HG03139 (cell line): ENCODE measurements at regions not wholly inside any gene's neighbourhood (a gene's known extent, or its start where the extent isn't known, plus 50 kb on each side); places are given as distances from the start of the nearest gene placed in this dataset.

ENCODE experiments used
- ATAC-seq: cut with Tn5 transposase; IDR thresholded peaks from one replicate; pipeline ENCODE4 v1.9.1; 2021; ENCODE audit not compliant: unreplicated experiment

DNA sequence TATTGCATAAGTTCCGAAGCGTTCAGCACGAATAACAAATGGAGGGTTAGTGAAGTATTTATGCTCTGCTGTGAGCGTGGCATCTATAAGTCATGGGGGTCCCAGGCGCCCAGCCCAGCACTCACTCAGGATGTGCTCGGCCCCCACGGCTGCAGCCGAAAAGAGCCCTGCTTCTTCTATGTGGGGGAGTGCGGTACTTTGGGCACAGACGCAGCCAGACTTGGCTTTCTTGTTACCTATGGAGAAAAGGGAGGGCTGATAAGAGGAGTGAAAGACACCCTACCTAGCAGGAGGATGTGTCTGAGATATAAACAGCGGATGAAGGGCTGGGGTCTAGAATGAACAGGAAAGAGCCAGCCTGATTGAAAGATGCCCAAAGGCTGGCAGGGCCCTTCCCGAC, 51.4 kb downstream of the MRPL36 start:
- no peak for ATAC-seq

DNA sequence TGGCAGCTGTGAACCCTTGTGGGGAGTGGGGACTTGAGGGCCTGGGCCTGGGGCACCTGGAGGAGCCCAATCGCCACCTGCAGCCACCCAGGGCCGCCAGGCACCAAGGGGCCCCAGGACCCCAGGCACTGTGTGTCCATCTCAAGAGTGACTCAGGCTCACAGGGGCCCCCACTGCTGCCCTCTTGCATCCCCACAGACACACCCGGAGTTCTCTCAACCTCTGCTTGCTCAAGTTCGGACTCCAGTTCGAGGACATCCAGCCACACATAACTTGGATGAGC, 51.9 kb downstream of the MRPL36 start:
- ATAC-seq: no peak

DNA sequence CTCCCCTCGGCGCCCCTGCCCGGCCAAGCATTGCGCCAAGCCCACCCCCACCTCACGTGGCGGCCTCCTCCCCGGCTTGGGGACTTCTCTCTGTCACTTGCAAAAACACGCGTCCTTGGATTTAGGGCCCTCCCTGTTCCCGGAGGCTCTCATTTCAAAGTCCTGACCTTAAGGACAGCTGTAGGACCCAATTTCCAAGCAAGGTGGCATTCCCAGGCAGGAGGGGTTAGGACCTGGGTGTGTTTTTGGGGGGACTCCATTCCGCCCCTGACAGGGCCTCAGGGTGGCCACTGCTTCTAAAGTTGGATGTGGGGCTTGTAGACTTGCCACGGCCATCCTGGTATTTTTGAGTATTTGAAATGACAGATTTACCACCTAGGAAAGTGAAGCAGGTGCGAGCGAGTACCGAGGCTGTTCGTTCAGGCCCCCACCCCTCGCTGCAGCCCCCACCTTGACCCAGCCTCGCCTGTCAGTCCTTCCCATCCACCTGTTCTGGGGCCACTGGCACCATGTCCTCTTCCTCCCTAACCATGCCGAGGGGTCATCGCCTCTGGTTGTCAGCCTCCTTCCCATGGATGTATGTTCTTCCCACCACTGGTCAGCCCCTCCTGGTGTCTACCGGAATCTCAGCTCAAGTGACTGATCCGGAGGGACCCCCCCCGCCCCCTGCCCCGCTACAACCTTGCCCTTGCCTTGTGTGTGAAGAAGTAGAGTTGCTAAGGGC, 52.4 kb downstream of the MRPL36 start:
- ATAC-seq: no peak

DNA sequence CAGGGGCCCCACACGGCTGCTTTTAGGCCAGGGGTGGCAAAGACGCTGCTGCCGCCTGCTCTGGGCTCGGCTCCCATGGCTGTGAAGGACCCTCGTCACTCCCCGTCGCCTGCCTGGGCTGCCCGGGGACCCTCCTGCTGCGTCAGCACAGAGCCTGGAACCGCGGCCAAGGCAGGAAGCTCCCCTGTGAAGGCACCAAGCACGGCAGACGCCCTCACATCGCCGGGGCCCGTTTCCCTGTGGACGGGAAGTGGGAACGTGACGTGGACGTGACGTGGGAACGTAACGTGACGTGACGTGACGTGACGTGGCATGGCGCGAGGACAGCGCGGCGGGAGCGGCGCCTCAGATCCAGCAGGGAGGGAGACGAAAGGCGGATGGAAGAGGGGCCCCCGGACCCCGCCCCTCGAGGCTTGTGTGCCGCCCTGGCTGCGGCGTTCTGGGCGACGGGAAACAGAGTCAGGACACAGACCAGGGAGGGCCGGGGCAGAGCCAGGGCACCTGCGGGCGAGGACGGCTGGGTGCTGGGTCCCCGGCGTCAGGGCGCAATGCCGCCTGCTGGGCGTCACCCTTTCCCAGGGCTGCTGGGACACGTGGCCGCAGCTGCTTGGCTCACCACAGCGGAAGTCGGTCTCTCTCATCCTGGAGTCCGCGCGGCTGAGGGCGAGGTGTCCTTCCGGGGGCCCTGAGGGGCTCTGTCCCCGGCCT, 53.1 kb downstream of the MRPL36 start:
- no peak for ATAC-seq

DNA sequence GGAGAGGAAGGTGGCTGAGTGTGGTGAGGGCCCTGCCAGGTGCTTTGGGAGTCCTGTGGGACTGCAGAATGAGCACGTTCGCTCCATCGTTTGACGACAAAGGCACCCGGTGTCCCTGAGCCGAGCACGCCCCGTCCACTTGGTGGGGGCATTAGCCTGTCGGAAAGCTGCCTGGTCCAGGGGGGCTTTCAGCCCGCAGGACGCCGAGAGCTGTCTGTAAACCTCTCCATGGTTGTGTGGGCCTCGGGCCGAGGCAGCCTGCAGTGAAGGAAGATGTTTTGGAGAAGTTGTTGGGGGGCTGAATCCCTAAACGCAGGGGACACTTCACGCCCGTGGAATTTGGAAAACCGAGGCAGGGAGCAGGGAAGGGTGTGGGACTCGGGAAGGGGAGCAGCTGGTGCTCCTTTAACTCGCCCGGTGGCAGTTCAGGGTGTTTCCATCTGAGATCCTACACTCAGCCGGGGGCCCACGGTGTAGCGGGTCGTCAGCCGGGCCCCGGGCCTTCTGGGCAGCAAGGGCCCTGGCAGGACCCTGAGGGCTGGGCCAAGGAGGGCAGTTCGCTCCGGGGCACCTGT, 53.8 kb downstream of the MRPL36 start:
- ATAC-seq: no peak

DNA sequence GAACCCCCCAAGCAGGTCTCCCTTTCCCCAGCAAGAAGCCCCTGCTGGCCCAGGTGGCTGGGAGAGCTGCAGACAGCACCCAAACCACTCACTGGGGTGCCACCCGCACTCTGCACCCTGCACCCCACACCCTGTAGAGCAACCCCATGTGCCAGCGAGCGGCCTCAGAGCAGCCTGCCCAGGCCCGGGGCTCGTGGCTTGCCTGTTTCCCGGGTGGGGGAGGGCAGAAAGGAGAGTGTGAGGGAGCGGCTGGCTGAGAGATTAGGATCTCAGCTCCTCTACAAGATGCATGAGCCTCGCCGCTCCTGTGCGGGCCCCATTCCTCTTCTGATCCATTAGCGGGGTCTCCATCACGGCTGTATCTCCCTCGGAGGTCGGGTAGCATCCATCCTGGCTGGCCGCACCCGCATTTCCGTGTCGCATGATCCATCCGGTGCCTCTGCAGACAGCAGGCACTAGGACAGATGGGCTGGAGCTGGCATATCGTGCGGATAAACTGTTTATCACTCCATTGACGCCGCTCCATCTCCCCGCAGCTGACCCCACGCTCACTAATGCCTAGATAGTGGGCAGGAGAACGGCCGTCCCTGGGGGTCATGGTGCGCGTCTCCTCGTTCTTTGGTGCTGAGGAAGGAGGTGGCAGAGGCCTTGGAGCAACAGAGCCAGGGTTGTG, 54.4 kb downstream of the MRPL36 start:
- ATAC-seq: no peak

DNA sequence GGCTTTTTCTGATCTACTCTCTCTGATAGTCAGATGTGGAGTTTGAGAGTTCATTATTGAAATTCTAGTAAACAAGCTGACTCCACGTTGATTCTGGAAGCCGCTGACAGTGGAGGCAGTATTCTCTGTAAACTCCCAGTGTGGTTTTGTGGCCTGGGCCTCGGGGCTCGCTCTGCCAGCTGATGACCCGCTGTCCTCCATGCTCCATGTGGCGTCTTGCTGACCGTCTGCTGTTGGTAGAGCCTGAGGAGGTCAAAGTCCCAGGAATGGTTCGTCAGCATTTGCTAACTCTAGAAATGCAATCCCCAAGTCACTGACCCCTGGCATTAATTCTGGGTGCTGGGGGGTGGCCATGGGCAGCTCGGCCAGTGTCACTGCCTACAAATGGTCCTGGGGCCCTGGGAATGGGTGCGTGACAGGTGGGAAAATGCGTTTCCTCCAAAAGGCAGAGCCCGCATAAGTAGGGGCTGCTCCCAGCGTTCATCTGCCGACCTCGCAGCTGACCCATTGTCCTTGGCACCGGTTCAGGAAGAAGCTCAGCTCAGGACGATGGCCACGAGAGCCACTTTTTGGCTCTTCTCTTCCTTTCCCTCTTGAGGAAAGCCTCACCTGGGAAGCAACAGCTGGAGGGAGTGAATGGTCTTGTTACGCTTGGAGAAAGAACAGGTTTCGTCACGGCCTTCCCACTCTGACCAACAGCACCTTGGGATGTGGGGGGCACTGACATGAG, 55.1 kb downstream of the MRPL36 start:
- ATAC-seq: no peak

DNA sequence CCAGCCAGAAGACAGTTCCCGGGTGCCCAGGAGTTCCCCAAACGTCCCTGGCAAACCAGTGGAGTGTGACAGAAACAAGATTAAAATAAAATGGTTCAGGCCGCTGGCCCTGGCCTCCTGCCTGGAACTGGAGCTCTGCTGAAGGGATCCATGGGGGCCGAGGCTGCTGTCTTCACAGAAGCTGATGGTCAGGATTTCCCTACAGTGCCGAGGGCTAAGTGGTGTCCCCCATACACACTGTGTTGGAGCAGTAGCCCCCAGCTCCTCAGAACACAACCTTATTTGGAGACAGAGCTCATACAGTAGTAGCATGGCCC, 55.9 kb downstream of the MRPL36 start:
- ATAC-seq: no peak

DNA sequence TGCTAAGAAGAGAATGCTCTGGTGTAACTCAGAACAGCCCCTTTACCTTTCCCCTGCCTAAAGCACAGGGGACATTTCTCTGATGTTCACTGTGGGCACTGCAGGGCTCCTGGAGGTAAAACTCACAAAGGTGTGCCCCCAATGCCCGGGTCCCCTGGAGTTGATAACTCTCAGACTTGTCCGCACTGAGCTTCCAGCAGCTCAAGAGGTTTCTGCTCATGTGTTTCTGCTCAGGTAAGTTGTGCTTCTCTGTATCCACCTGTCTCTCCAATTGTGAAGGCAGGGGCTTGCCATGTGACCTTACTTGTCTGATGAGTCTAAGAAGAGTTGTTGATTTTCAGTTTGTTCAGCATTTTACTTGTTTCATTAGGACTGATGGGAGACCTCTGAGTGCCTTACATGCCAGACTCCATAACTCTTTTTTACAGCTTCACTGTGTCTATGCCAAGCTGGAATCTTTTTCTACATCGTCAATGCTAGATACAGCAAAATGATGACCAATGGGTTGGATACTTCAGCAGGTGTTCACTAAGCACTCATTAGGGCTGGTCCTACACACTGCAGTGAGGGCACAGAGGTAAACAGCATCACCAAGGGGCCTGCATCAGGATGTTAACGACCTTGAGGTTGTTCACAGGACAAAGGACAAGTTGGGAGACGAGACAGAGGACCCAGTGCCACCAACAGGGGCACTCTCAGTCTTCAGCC, 56.4 kb downstream of the MRPL36 start:
- ATAC-seq: no peak

DNA sequence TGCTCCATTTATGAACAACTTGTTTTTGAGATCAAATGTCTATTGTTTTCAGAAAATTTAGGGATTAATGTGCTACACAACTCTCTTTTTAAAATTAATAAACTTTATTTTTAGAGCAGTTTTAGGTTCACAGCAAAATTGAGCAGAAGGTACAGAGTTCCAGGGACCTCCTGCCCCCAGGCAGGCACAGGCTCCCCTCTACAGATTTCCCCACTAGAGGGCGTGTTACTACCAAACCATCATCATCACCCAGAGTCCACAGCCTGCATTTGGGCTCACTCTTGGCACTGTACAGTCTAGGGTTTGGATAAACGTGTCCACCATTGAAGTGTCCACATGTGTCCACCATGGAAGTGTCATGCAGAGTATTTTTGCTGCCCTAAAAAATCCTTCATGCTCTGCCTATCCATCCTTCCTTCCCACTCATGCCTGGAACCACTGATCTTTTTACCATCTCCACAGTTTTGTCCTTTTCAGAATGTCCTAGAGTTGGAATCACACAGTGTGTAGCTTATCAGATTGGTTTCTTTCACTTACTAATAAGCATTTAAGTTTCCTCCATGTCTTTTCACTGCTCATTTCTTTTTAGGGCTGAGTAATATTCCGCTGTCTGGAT, 61.7 kb downstream of the MRPL36 start:
- no peak for ATAC-seq

DNA sequence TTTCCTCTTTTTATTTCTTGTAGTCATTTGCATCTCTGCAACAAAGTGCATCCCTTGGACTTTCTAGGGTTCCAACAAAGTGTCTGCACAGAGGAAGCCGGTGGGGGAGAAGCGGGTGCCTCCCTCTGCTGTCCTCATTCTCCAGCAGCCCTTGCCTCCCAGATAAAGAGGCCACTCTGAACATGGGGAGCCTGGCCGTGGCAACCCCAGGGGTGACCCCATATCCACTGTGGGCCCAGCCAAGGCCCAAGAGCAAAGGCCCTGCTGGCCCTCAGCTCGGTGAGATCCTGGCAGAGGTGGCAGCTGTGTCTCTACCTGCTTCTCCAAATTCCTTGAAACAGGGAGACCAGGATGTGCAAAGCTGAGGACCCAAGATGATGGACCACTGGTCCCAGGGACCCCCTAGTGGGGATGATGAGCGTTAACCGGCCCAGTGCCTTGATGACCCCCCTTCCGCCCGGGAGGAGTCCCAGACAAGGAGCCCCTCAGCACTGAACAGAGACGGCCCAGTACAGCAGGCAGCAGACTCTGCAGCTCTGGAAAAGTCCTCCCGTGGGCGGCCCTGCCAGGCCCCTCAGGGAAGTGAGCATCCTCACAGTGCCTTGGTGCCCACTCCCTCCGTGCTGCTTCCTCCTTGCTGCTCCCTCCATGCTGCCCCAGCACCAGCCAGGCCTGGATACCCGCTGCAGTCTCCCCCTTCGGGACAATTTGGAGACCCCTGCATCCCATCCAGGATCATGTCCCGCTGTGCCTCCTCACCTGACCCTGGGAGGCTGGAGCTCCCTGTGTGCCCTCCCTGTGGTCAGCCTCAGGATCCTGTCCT, 62.5 kb downstream of the MRPL36 start:
- ATAC-seq: no peak

DNA sequence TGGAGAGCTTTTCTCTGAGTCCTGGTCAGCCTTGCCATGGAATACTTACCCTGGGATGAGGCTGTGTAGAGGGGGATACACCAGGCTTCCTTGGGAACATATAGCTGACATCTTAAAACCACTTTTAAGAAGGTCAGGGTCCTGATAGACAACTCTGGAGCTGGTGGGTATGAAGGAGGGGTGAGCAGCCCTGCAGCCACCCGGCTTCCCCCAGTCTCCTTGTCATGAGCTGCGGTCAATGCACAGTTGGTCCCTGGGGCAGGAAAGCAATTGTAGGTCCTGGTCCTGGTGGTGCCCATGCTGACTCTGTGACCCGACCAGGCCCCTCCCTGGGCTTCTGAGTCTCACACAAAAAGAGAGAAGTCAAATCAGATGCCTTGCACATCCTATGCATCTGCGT, 63.6 kb downstream of the MRPL36 start:
- no peak for ATAC-seq

DNA sequence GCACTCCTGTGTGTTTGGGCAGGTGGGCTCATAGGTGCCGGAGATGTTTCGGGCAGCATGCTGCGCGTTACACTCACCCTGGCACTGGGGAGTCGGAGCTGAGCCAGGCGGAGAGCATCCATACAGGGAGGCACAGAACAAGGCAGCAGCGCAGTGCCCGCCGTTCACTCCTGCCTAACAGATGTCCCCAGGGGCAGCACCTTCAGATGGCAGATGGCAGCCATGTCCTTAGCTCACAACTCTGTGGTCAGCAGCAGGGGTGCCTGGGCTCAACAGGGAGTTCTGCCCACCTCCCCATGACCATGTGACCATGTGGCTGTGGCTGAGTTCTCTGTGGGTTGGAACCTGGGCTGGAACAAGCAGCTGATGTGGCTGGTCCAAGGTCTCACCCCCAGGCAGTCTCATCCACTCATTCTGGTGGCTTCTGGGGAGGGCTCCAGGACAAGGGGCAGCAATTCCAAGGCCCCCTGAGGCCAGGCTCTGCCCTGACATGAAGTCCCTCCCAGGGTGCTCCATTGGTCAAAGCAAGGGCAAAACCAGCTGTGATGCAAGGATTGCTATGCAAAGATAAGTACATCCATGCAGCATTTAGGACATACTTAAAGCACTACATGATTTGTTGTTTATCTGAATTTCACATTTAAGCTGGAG, 64.2 kb downstream of the MRPL36 start:
- no peak for ATAC-seq

DNA sequence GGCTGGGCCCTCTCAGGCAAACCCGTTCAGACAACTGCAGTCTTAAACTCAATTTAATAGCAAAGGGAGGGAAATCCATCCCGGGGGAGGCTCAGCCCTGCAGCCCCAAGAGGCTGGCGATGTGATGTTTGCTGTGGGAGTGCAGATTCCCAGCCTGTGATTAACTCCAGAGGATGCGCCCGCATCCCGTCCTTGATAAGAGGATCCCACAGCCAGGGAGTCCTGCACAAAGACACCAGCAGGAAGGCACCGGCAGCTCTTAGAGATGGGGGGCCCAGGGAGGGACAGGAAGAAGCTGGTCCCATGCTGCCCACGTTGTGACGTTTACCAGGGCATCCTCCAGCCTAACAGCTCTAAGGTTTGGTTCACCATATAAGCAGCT, 64.7 kb downstream of the MRPL36 start:
- ATAC-seq: no peak

DNA sequence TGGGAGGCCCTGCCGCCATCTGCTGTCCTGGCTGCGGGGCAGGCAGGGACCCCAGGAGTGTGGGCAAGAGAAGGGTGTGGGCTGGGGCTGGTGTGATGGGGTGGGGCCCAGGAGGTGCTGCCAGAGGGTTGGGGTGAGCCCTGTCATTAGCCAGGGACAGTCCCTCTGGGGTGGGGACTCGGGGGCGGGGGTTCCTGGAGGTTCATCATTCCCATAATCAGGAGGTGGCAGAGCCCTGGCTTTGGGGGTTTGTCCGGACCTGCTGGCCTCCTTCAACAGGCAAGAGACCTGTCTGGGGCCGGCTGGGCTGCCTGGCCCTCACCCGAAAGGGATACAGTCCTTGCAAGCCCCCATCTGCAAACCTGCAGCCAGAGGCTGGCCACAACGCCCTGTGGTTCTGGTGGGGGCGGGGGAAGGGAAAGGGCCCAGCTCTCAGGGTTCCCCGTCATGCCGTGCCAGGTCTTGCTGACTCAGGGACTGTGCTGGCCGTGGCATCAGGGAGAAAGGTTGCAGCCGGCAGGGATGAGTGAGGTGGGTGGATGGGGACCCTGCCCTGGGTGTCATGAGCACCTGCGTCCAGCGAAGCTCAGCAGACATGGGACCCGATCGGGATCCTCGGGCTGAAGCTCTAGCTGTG, 65.2 kb downstream of the MRPL36 start:
- no peak for ATAC-seq

DNA sequence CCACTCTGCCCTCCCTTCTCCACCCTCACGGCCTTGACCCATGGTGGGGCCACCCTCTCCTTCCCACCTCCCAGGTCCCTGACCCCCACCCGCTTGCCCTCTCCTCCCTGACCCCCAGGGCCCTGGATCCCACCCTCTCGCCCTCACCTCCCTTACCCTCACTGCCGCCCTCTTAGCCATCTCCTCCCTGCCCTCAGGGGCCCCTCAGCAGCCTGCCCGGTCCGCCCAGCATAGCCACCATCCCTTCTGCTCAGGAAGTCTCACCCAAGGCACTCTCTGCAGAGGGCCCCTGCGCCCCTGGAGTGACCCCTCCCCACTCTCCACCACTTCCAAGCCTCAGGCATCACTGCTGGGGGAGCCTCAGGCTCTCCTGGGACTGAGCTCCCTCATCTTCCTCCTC, 66.3 kb downstream of the MRPL36 start:
- ATAC-seq: no peak

DNA sequence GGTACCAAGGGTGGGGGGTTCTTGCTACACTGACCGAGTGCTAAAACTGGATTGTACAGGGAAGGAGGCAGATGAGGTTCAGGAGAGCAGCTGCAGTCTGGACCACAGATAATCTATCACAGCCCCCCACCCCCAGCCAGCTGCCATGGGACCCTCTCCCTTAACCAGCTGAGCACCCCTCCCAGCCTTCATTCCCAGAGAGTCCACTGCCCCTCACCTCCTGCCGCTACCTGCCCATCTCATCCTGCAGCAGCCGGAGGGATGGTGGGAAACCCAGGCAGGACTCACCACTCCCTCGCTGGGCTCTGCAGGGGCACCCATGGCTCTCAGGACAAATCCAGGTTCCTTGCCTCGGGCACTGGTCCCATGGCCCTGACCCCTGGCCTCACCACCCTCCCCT, 66.7 kb downstream of the MRPL36 start:
- no peak for ATAC-seq

DNA sequence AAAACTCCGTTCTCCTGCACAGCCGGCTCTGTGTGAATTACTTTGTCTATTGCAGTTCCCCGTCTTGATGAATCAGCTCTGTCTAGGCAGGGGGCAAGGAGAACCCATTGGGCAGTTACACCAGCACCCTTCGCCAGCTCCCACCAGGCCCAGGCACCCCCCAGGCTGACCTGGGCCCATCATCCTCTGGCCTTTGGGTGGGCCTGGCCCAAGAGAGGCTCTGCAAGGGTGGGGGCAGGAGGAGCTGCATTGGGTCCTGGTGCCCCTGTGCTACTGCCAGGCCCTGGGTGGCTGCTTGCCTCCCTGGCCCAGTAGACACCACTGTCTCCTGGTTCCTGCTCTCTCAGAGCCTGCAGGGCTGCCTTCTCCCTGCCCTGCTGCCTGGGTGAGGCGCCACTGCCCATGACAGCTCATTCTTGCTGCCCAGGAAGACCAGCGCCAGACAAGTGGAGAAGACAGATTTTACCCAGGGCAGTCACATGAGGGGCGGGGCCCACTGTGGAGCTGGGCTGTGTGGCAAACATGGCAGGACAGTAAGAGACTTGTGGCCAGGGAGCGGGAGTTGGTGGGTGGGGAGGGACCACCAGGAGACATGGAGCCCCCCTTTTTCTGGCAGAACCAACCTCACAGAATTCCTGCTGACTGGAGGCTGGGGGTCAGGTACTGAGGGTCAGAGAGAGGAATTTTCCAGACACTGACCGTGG, 67.2 kb downstream of the MRPL36 start:
- ATAC-seq: no peak
